A549 (cell line): ENCODE measurements at regions not wholly inside any gene's neighbourhood (a gene's known extent, or its start where the extent isn't known, plus 50 kb on each side); places are given as distances from the start of the nearest gene placed in this dataset.

Experiments used
- CTCF ChIP-seq: fragments of >200 bp; sonication (Bioruptor Twin); formaldehyde crosslinking; IDR thresholded peaks from 3 replicates; pipeline ENCODE4 v1.5.1; 2016
- MAFK ChIP-seq: fragments of 450-650 bp; IDR thresholded peaks from 2 replicates; pipeline ENCODE4 v1.6.1; 2014; ENCODE audit not compliant: partially characterized antibody
- NFE2L2 ChIP-seq: fragments of 150-350 bp; conservative IDR thresholded peaks from 2 replicates; pipeline ENCODE4 v1.6.1; 2014; ENCODE audit warnings: low read length
- POLR2A ChIP-seq: IDR thresholded peaks from 2 replicates; pipeline ENCODE4 v1.6.1; 2012; ENCODE audit warnings: mild to moderate bottlenecking, low read length
- RAD21 ChIP-seq, 2 experiments: fragments of >200 bp in 1 of 2; sonication (Bioruptor Twin) in 1 of 2; formaldehyde crosslinking in 1 of 2; IDR thresholded peaks in 1 of 2; conservative IDR thresholded peaks in 1 of 2; 2 replicates in 1 of 2; 3 replicates in 1 of 2; pipeline ENCODE4 v1.6.1; 2012 to 2018; ENCODE audit warnings: inconsistent platforms in 1 of 2
- REST ChIP-seq: fragments of 200-600 bp; sonication (generic); IDR thresholded peaks from 2 replicates; pipeline ENCODE4 v1.6.1; 2016; ENCODE audit warnings: antibody characterized with exemption, mild to moderate bottlenecking, moderate library complexity
- ZFP36 ChIP-seq: fragments of 450-650 bp; IDR thresholded peaks from 2 replicates; pipeline ENCODE4 v1.6.1; 2014; ENCODE audit warnings: borderline replicate concordance; ENCODE audit not compliant: partially characterized antibody
- ZNF302 ChIP-seq: fragments of 250-450 bp; sonication (Bioruptor Pico); IDR thresholded peaks from 2 replicates; pipeline ENCODE4 v1.9.0; 2021; ENCODE audit warnings: inconsistent platforms, mild to moderate bottlenecking, moderate library complexity
- TF ChIP-seq, protein P1 (sequence below): IDR thresholded peaks from 2 replicates; pipeline ENCODE4 v1.6.1; 2012; ENCODE audit warnings: low read depth, borderline replicate concordance

- TF ChIP-seq CTCF: no peak
- TF ChIP-seq, protein P1, sequence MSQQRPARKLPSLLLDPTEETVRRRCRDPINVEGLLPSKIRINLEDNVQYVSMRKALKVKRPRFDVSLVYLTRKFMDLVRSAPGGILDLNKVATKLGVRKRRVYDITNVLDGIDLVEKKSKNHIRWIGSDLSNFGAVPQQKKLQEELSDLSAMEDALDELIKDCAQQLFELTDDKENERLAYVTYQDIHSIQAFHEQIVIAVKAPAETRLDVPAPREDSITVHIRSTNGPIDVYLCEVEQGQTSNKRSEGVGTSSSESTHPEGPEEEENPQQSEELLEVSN: no peak
- no peak for TF ChIP-seq MAFK
- TF ChIP-seq REST: no peak
- no peak for TF ChIP-seq NFE2L2
- TF ChIP-seq RAD21 (conservative IDR thresholded peaks at IDR 0.05 in 1 of 2, IDR thresholded peaks at IDR 0.05 in 1 of 2): no peak
- no peak for TF ChIP-seq POLR2A
- no peak for TF ChIP-seq ZFP36
- no peak for TF ChIP-seq ZNF302
These were observed 133.2 kb upstream of the TMEM18 start for GRCh38 chr2:810397-810796.
